PC-3 (cell line): ENCODE measurements at regions not wholly inside any gene's neighbourhood (a gene's known extent, or its start where the extent isn't known, plus 50 kb on each side); places are given as distances from the start of the nearest gene placed in this dataset.

Experiments
- CTCF ChIP-seq: fragments of 300-600 bp; sonication (generic); conservative IDR thresholded peaks from 2 replicates; pipeline ENCODE4 v1.5.1; 2017; ENCODE audit warnings: antibody characterized with exemption, low read depth, mild to moderate bottlenecking, low read length
- EZH2 ChIP-seq: fragments of 300-600 bp; sonication (generic); IDR thresholded peaks from one replicate; pipeline ENCODE4 v1.6.1; 2017; ENCODE audit warnings: antibody characterized with exemption, mild to moderate bottlenecking, low read length; ENCODE audit not compliant: unreplicated experiment
- EZH2phosphoT487 ChIP-seq: fragments of 300-600 bp; sonication (generic); IDR thresholded peaks from 2 replicates; pipeline ENCODE4 v1.6.1; 2018; ENCODE audit warnings: mild to moderate bottlenecking, antibody characterized with exemption, low read length, borderline replicate concordance

GRCh38 chr15:53133255-53133850, 343.2 kb upstream of the ONECUT1 start:
- no peak for TF ChIP-seq CTCF
- no peak for TF ChIP-seq EZH2
- no peak for TF ChIP-seq EZH2phosphoT487
